ENCODE measurements at regions not wholly inside any gene's neighbourhood (a gene's known extent, or its start where the extent isn't known, plus 50 kb on each side); places are given as distances from the start of the nearest gene placed in this dataset.
A peak's percentile ranks its signal among the peaks of the same experiment; 100 is the strongest.

- no peak for DNase-seq
- Histone ChIP-seq H3K27me3 (no peaks in the 10 kb centered on the region), H3K4me3 (no peak overlapping the region)
These were observed 104.5 kb downstream of the ZMAT3 start for GRCh38 chr3:178967177-178967532.

GRCh38 chr3:178966299-178967176, 105.1 kb downstream of the ZMAT3 start:
- no peak overlapping the region for H3K4me3 ChIP-seq
- no peak for DNase-seq
- H3K36me3 ChIP-seq, result no peaks in the 10 kb centered on the region
- TF ChIP-seq POLR2A (IDR thresholded peaks at IDR 0.05) (no peak), CTCF (IDR thresholded peaks at IDR 0.05) (peak; percentile 17 to 36 (median 32))
- H3K4me1 ChIP-seq, result no peaks in the 10 kb centered on the region
- H3K9me3 ChIP-seq, result no peaks in the 10 kb centered on the region
- H3K27ac ChIP-seq, result peak overlapping the region in 1 of 2 donors; percentile 50
- intact Hi-C loops (cut with DNase I; ENCODE audit: low total_unique reads), result no loop called here
- no peaks in the 10 kb centered on the region for H3K27me3 ChIP-seq

More at GRCh38 chr3:178967177-178967532, 104.5 kb downstream of the ZMAT3 start:
- Histone ChIP-seq H3K9me3 (no peaks in the 10 kb centered on the region), H3K36me3 (no peaks in the 10 kb centered on the region), H3K27ac (peak overlapping the region in 1 of 2 donors; percentile 50), H3K4me1 (no peaks in the 10 kb centered on the region)
- intact Hi-C loops (cut with DNase I; ENCODE audit: low total_unique reads), result no loop called here
- no peak for TF ChIP-seq POLR2A (IDR thresholded peaks at IDR 0.05)
- no peak for TF ChIP-seq CTCF (IDR thresholded peaks at IDR 0.05)

- intact Hi-C loops (cut with DNase I; ENCODE audit: low total_unique reads), result no loop called here
- Histone ChIP-seq H3K36me3 (no peaks in the 10 kb centered on the region), H3K27me3 (no peaks in the 10 kb centered on the region), H3K4me3 (no peak overlapping the region), H3K9me3 (no peaks in the 10 kb centered on the region), H3K4me1 (no peaks in the 10 kb centered on the region), H3K27ac (no peak overlapping the region)
- DNase-seq, result no peak
- no peak for TF ChIP-seq CTCF (IDR thresholded peaks at IDR 0.05)
- no peak for TF ChIP-seq POLR2A (IDR thresholded peaks at IDR 0.05)
These were observed 107.1 kb downstream of the ZMAT3 start for GRCh38 chr3:178964551-178964950.

- intact Hi-C loops (cut with DNase I; ENCODE audit: low total_unique reads), result no loop called here
- Histone ChIP-seq H3K4me1 (no peaks in the 10 kb centered on the region), H3K27me3 (no peaks in the 10 kb centered on the region), H3K4me3 (no peak overlapping the region), H3K27ac (no peak overlapping the region), H3K36me3 (no peaks in the 10 kb centered on the region), H3K9me3 (no peaks in the 10 kb centered on the region)
- no peak for DNase-seq
- TF ChIP-seq POLR2A (IDR thresholded peaks at IDR 0.05) (no peak), CTCF (IDR thresholded peaks at IDR 0.05) (no peak)
These were observed 110.7 kb downstream of the ZMAT3 start for GRCh38 chr3:178960918-178961317.

- H3K27me3 ChIP-seq, result no peaks in the 10 kb centered on the region
- no peaks in the 10 kb centered on the region for H3K36me3 ChIP-seq
- no peaks in the 10 kb centered on the region for H3K4me1 ChIP-seq
- H3K27ac ChIP-seq, result no peak overlapping the region
- no peak for DNase-seq
- intact Hi-C loops (cut with DNase I; ENCODE audit: low total_unique reads), result no loop called here
- H3K9me3 ChIP-seq, result no peaks in the 10 kb centered on the region
- TF ChIP-seq POLR2A (IDR thresholded peaks at IDR 0.05) (no peak), CTCF (IDR thresholded peaks at IDR 0.05) (no peak)
- H3K4me3 ChIP-seq, result no peak overlapping the region
These were observed 111.4 kb downstream of the ZMAT3 start for GRCh38 chr3:178960181-178960580.
